MM.1S (cell line): ENCODE measurements at regions not wholly inside any gene's neighbourhood (a gene's known extent, or its start where the extent isn't known, plus 50 kb on each side); places are given as distances from the start of the nearest gene placed in this dataset.

Experiments
- EZH2 ChIP-seq: fragments of 300-600 bp; sonication (generic); optimal IDR thresholded peaks from 2 replicates; pipeline ENCODE3; 2017; ENCODE audit warnings: low read depth, mild to moderate bottlenecking, antibody characterized with exemption, low read length, mixed read lengths
- TF ChIP-seq, protein P1 (sequence below): fragments of 300-600 bp; sonication (generic); IDR thresholded peaks from 2 replicates; pipeline ENCODE4 v1.5.1; 2016; ENCODE audit warnings: antibody characterized with exemption, low read length, mixed read lengths

DNA sequence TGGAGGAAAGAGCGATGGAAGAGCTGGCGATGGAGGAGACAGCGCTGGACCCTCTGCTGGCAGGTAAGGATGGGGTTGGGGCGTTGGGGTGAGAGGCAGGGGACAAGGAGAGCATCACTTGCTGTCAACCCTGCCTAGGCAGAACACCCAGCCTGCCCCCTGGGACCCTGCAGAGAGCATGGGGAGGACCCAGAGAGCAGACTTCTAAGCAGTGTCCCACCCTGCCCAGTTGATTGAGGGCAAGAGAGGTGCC, 111.6 kb upstream of the ANO1 start:
- TF ChIP-seq, protein P1, sequence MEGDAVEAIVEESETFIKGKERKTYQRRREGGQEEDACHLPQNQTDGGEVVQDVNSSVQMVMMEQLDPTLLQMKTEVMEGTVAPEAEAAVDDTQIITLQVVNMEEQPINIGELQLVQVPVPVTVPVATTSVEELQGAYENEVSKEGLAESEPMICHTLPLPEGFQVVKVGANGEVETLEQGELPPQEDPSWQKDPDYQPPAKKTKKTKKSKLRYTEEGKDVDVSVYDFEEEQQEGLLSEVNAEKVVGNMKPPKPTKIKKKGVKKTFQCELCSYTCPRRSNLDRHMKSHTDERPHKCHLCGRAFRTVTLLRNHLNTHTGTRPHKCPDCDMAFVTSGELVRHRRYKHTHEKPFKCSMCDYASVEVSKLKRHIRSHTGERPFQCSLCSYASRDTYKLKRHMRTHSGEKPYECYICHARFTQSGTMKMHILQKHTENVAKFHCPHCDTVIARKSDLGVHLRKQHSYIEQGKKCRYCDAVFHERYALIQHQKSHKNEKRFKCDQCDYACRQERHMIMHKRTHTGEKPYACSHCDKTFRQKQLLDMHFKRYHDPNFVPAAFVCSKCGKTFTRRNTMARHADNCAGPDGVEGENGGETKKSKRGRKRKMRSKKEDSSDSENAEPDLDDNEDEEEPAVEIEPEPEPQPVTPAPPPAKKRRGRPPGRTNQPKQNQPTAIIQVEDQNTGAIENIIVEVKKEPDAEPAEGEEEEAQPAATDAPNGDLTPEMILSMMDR: no peak
- no peak for TF ChIP-seq EZH2
